Memory B cell (primary cell): ENCODE measurements at regions not wholly inside any gene's neighbourhood (a gene's known extent, or its start where the extent isn't known, plus 50 kb on each side); places are given as distances from the start of the nearest gene placed in this dataset.

Experiments
- ATAC-seq: fragments of 150-1000 bp; cut with Tn5 transposase; 2 replicates; pipeline ENCODE4 v1.10.0; 2021; ENCODE audit warnings: low read depth, mild to moderate bottlenecking, moderate library complexity
- DNase-seq, 2 donors: peaks; one replicate each; pipeline ENCODE4 v3.0.0; 2022; ENCODE audit warnings: low spot score in 2 of 2
- H3K27ac Mint-ChIP-seq: one replicate; pipeline ENCODE4 v1.8.0; 2022; ENCODE audit warnings: mild to moderate bottlenecking, moderate library complexity, mixed read lengths
- H3K27me3 Mint-ChIP-seq: one replicate; pipeline ENCODE4 v1.8.0; 2022; ENCODE audit warnings: mixed read lengths
- H3K36me3 Mint-ChIP-seq: one replicate; pipeline ENCODE4 v1.8.0; 2022; ENCODE audit warnings: mild to moderate bottlenecking, mixed read lengths
- H3K4me1 Mint-ChIP-seq: one replicate; pipeline ENCODE4 v1.8.0; 2022; ENCODE audit warnings: mixed read lengths
- H3K4me3 Mint-ChIP-seq: one replicate; pipeline ENCODE4 v1.8.0; 2022; ENCODE audit warnings: mild to moderate bottlenecking, moderate library complexity, mixed read lengths
- H3K9me3 Mint-ChIP-seq: one replicate; pipeline ENCODE4 v1.8.0; 2022; ENCODE audit warnings: mixed read lengths

DNA sequence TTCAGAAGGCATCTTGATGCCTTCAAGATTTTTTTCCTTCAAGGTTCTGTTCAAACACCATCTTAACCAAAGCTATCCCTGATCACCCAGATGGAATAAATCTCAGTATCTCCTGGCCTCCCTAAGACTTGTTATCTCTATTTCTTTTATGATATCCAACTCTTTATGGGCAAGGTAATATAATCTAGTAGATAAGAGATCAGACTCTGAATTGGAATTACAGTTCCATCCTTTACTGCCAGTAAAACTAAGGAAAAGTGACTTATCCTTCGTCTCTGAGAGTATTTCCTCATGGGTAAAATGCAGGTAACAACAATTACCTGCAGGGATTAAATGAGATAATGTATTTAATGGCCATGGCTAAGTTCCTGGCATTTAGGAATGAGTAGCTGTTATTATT lies 445.0 kb upstream of the DAB1 start:
- peaks cover 5% of the 10 kb centered on the region for H3K9me3 Mint-ChIP-seq
- DNase-seq (no peak), ATAC-seq (no peak)
- H3K27me3 Mint-ChIP-seq: no peaks in the 10 kb centered on the region
- no peaks in the 10 kb centered on the region for H3K4me1 Mint-ChIP-seq
- no peak overlapping the region for H3K4me3 Mint-ChIP-seq
- H3K27ac Mint-ChIP-seq: no peak overlapping the region
- H3K36me3 Mint-ChIP-seq: no peaks in the 10 kb centered on the region

DNA sequence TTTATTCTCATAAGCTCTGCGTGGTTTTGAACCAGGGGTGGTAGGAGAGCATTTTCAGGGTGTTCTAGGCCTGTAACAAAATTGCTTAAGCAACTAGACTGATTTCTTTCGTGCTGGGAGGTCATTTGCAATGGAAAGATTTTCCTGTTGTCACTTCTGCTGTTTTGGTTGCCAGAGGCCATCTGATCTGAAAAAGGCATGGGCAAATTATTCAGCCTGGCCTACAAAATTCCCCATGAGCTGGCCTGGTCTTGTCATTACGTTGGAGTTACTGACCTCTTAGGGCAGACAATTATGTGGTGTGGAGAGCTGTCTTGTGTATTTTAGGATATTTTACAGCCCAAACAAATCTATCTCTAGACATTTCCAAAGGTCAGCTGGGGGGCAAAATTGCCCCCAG lies 444.4 kb upstream of the DAB1 start:
- ATAC-seq (no peak), DNase-seq (no peak)
- no peaks in the 10 kb centered on the region for H3K4me1 Mint-ChIP-seq
- H3K36me3 Mint-ChIP-seq: no peaks in the 10 kb centered on the region
- no peaks in the 10 kb centered on the region for H3K27me3 Mint-ChIP-seq
- no peak overlapping the region for H3K4me3 Mint-ChIP-seq
- no peak overlapping the region for H3K27ac Mint-ChIP-seq
- peaks cover 5% of the 10 kb centered on the region for H3K9me3 Mint-ChIP-seq

DNA sequence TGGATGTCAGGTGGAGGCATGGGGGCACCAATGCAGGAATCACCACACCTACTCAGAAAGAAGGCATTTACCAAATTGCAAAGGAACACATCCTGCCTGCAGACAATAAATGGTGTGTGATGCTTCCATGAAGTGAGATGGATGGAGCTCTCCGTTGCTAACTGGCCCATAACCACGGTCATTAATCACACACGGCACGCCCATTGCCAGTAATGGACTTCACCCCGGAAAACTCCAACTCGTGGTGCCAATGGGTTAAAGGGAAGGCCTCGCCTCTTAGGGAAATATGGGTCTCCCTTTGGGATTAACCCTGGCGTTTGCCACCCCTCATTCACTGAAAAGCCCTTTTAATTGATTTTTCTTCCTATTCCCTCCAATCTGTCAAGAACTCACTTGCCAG lies 443.1 kb upstream of the DAB1 start:
- Mint-ChIP-seq H3K9me3 (peaks cover 2% of the 10 kb centered on the region), H3K27ac (no peak overlapping the region)

DNA sequence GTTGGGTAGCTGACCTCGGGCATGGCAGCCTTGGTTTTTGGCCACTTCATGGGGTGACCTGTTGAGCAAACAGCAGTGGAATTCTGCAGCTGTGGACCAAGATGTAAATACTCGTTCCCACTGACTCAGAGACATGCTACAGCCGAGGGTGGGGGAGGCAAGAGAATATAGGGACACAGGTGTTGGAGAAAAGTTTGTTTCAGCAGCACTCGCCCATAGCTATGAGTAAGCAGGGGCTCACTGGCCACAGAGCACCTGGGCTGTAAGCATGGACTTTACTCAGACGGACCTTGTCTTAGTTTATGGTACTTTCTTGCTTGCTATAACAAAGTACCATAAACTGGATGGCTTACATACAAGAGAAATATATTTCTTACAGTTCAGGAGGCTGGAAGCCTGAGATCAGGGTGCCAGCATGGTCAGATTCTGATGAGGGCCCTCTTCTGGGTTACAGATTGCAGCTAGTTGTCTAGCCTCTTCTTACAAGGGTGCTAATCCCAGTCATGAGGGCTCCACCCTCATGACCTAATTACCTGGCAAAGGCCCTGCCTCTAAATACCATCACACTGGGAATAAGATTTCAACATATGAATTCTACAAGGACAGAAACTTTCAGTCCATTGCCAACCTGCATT lies 437.2 kb upstream of the DAB1 start:
- Mint-ChIP-seq H3K27me3 (no peaks in the 10 kb centered on the region), H3K36me3 (no peaks in the 10 kb centered on the region), H3K9me3 (peaks cover 2% of the 10 kb centered on the region), H3K27ac (no peak overlapping the region), H3K4me3 (no peak overlapping the region), H3K4me1 (no peaks in the 10 kb centered on the region)
- DNase-seq: no peak
- no peak for ATAC-seq

More for the DNA sequence above, 443.1 kb upstream of the DAB1 start:
- no peak for DNase-seq
- no peak for ATAC-seq
- H3K27me3 Mint-ChIP-seq: no peaks in the 10 kb centered on the region
- H3K4me3 Mint-ChIP-seq: no peak overlapping the region
- no peaks in the 10 kb centered on the region for H3K4me1 Mint-ChIP-seq
- no peaks in the 10 kb centered on the region for H3K36me3 Mint-ChIP-seq

DNA sequence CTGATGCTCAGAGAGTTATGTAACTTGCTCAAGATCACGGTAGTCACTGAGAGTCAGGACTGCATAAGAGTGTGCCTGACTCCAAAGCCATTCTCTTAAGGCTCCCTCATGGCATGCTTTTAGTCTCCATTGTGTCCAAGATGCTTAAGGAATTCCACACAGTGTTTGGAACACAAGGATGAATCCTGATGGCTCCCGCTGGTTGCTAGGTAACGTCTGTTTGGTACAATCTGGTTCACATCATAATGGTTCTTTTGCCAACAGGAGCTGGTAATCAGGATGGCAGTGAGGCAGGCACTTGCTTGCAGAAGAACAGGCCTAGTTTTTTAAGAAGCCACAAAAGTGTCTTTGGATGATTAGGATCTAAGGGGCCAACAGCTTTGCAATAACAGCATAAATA lies 436.5 kb upstream of the DAB1 start:
- Mint-ChIP-seq H3K27ac (no peak overlapping the region), H3K9me3 (no peaks in the 10 kb centered on the region), H3K4me3 (no peak overlapping the region), H3K27me3 (peaks cover 2% of the 10 kb centered on the region), H3K4me1 (no peaks in the 10 kb centered on the region), H3K36me3 (no peaks in the 10 kb centered on the region)
- no peak for ATAC-seq
- DNase-seq: no peak

DNA sequence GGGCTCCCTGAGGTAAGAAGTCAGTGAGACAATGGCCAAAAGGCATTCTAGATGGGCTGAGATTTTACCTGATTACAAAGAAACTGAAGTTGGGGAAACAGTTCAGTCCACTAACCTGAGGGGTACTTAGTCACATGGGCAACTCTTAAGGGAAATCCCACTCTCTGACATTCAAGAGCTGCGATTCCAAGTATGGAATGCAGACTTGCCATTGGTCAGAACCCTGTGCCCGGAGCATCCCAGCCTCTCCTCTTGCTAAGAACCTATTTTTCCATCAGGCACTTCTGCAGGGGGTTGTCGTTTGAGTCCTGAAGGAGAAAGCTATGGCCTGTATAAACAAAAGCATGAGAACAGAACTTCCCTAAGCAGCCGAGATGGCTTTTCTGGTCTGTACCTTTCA lies 434.9 kb upstream of the DAB1 start:
- Mint-ChIP-seq H3K4me1 (no peaks in the 10 kb centered on the region), H3K36me3 (no peaks in the 10 kb centered on the region), H3K9me3 (no peaks in the 10 kb centered on the region), H3K4me3 (no peak overlapping the region), H3K27me3 (peaks cover 4% of the 10 kb centered on the region), H3K27ac (no peak overlapping the region)
- DNase-seq: no peak
- no peak for ATAC-seq

DNA sequence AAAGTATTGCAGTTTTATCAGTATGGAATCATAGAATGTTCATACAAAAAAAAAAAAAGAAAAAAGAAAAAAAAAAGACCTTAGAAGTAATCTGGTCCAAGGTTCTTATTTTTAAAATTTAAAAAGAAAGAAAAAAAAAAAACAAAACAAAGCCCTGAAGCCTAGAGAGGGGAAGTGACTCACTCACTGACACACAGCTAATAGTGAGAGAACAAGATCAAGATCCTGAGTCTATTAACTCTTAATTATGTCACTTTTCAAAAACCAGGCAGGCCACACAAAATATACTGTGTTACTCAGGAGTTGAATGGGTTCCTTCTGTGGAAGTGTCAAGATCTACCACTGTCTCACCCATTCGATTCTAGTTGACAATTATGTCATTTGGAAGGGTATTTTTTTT lies 433.9 kb upstream of the DAB1 start:
- H3K27ac Mint-ChIP-seq: no peak overlapping the region
- DNase-seq (no peak), ATAC-seq (no peak)
- no peaks in the 10 kb centered on the region for H3K4me1 Mint-ChIP-seq
- peaks cover 4% of the 10 kb centered on the region for H3K27me3 Mint-ChIP-seq
- no peak overlapping the region for H3K4me3 Mint-ChIP-seq
- no peaks in the 10 kb centered on the region for H3K9me3 Mint-ChIP-seq
- H3K36me3 Mint-ChIP-seq: no peaks in the 10 kb centered on the region

DNA sequence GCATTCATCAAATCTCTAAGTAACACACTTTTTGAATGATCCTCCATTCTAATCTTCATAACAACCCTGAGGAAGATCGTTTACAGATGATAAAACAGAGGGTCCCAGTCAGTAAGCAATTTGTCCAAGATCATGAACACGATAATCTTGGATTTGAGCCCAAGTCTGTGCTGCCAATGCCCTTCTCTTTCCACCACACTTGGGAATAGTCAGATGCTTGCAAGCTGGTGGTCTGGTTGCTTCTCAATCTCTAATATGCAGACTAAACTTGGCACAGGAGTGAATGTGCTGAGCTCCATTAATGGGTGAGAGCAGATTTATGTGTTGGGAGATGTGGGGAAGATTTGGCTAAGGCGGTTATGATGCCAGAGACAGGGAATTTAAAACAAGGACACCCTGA lies 430.6 kb upstream of the DAB1 start:
- Mint-ChIP-seq H3K9me3 (no peaks in the 10 kb centered on the region), H3K4me3 (no peak overlapping the region), H3K36me3 (no peaks in the 10 kb centered on the region), H3K4me1 (no peaks in the 10 kb centered on the region), H3K27ac (no peak overlapping the region), H3K27me3 (peaks cover 9% of the 10 kb centered on the region)
- DNase-seq: no peak
- ATAC-seq: no peak

DNA sequence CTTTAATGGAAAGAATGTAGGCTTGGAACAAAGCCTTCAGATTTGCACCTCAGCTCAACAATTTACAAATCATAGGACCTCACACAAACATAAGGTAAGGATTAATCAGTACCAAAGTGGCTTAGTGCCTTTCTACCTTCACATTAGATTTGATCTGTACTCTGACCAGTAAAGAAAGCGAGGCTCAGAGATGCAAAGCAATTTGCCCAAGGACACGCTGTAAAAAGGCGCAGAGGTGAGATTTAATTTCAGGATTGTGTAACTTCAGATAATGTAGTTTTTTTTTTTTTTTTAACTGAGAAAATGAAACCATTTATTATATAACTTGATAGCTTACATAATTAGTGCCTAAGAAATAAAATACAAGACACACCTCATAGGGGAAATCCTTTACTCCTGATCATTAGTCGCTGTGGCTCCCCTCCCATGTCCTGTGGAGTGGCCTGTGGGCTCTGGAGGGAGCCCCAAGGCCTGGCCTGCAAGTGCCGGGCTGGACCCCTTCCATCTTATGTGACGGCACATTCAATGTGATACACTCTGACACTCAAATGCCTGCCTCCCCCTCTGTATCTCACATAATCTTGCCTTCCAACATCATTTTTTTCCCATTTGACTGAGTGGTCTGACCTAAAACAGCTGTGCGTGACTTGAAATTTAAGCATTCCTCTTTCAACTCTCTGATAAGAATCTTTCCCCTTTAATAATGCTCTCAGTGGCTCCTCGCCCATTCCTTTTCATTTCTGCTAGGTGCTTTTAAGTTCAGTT lies 426.5 kb upstream of the DAB1 start:
- Mint-ChIP-seq H3K27me3 (peaks cover 7% of the 10 kb centered on the region), H3K4me3 (no peak overlapping the region), H3K9me3 (no peaks in the 10 kb centered on the region), H3K36me3 (no peaks in the 10 kb centered on the region), H3K4me1 (no peaks in the 10 kb centered on the region), H3K27ac (no peak overlapping the region)
- no peak for DNase-seq
- no peak for ATAC-seq

DNA sequence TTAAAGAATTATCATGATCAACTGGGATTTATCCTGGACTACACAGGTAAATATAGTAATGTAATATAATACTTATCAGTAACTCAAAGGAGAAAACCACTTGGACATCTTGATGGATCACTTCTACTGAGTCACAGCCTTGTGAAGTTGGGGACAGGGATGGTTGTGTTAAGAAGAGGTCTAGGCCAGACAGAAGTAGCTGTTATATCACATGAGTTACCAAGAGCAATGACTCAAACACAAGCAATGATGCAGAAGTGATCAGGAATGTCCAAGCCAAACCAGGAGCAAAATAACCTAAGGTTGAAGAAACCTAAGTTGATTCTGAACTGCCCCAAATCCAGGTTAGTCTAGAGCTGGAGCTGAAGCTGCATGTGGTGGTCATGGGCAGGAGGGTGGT lies 424.5 kb upstream of the DAB1 start:
- Mint-ChIP-seq H3K36me3 (no peaks in the 10 kb centered on the region), H3K27ac (no peak overlapping the region), H3K27me3 (peaks cover 6% of the 10 kb centered on the region), H3K9me3 (no peaks in the 10 kb centered on the region), H3K4me1 (no peaks in the 10 kb centered on the region), H3K4me3 (no peak overlapping the region)
- DNase-seq: no peak
- ATAC-seq: no peak

DNA sequence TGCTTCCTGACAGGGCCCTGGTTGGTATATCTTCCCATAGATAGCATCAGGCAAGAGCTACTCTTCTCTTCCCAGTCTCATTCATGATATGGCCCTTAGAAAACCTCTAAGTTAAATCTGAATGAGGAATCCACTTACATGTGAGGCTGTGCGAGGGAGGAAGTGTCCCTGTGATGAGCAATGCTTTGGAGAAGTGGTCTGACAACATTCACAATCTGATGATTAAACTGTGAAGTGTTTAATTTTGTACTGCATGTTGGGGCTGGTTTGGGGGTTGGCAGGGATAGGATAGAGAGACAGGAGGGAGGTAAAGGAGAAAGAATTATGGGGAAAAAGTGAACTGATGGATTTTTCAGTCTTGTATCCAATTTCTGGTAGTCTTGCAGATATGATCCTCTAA lies 421.2 kb upstream of the DAB1 start:
- Mint-ChIP-seq H3K4me1 (no peaks in the 10 kb centered on the region), H3K9me3 (peaks cover 7% of the 10 kb centered on the region), H3K27ac (no peak overlapping the region), H3K36me3 (no peaks in the 10 kb centered on the region), H3K27me3 (no peaks in the 10 kb centered on the region), H3K4me3 (no peak overlapping the region)
- no peak for ATAC-seq
- no peak for DNase-seq

DNA sequence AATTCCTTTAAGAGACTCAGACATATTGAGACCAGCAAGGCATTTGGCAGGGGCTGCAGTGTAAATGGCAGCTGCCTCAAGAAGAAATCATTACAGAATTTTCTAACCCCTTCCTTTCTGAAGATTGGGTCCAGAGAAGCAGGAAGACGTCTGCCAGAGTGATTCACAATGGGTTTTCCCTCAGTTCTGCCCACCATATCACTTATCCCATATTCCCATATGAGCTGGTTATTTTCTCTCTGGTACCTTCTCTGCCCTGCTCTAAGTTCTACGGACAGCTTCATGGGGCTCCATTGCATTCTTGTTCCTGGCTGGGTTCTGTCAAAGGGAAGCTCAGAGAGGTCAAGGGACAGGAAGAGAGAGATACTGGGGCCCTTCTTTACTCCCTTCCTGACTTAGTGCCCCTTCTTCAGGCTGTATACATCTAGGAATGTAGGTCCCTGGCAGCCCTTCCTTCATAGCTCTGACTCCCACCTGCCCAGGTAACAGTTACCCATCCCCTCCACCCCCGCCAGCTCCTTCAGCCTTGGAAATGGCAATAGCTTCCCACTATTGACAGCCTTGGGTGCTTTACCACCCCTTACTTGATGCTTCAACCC lies 420.6 kb upstream of the DAB1 start:
- H3K36me3 Mint-ChIP-seq: no peaks in the 10 kb centered on the region
- H3K27me3 Mint-ChIP-seq: no peaks in the 10 kb centered on the region
- no peak overlapping the region for H3K4me3 Mint-ChIP-seq
- DNase-seq (no peak), ATAC-seq (no peak)
- H3K9me3 Mint-ChIP-seq: peaks cover 9% of the 10 kb centered on the region
- no peak overlapping the region for H3K27ac Mint-ChIP-seq
- no peaks in the 10 kb centered on the region for H3K4me1 Mint-ChIP-seq

DNA sequence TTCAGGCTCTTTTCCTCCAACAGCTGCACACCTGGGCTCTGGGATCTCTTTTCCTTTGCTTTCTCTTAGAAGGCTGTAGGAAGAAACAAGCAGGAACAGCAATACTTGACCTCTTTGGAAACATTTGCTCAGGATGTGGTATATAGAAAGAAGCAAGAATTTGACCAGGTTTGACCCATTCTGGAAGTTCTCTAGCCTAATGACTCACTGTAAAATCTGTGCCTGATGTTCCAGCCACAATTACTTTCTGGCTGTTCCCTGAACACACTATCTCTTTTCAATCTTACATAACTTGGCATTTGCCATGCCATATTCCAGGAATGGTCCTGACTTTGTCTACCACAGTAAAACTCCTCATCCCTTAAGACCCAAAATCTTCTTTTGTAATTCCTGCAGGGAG lies 419.9 kb upstream of the DAB1 start:
- H3K27ac Mint-ChIP-seq: no peak overlapping the region
- ATAC-seq (no peak), DNase-seq (no peak)
- no peaks in the 10 kb centered on the region for H3K4me1 Mint-ChIP-seq
- H3K27me3 Mint-ChIP-seq: no peaks in the 10 kb centered on the region
- H3K36me3 Mint-ChIP-seq: no peaks in the 10 kb centered on the region
- H3K4me3 Mint-ChIP-seq: no peak overlapping the region
- H3K9me3 Mint-ChIP-seq: peaks cover 9% of the 10 kb centered on the region

DNA sequence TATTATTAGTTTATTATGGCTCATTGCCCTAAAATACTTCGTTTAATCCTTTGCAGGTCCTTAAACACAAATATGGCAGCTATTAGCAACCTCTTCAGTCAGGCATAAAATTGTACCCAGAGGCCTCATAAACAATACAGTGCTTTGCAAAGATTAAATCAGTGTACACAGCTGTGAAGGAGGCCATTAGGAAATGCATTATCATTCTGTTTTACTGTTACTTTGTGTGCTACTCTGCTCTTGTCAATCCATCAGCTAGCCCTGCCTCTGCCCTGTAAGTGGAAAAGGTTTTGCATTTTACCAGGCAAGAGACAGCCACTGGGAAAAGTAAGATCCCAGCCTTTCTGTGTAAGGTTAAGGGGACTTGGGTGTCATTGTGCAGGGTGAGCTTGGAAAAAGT lies 415.7 kb upstream of the DAB1 start:
- Mint-ChIP-seq H3K4me1 (no peaks in the 10 kb centered on the region), H3K4me3 (no peak overlapping the region), H3K36me3 (no peaks in the 10 kb centered on the region), H3K27me3 (peaks cover 15% of the 10 kb centered on the region), H3K27ac (no peak overlapping the region), H3K9me3 (peaks cover 10% of the 10 kb centered on the region)
- DNase-seq: no peak
- ATAC-seq: no peak

DNA sequence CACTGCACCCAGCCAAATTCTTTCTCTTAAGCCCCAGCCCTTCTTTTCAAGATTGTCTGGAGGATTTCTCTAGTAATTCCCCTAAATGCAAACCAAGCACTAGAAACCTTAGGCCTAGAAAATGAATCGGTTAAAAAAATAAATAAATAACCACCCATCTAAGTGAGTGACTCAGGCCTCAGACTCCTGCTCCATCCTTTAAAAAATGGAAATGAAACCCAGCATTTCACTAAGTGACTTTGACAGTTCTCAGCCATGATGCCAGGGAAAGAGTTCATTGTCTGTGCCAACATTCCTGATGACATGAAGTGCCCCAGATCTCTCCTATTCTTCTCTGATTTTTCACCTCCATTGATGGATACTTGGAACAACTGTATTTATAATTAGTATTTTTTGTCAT lies 415.2 kb upstream of the DAB1 start:
- H3K36me3 Mint-ChIP-seq: no peaks in the 10 kb centered on the region
- H3K4me1 Mint-ChIP-seq: no peaks in the 10 kb centered on the region
- H3K27me3 Mint-ChIP-seq: peaks cover 15% of the 10 kb centered on the region
- no peak overlapping the region for H3K27ac Mint-ChIP-seq
- H3K4me3 Mint-ChIP-seq: no peak overlapping the region
- peaks cover 10% of the 10 kb centered on the region for H3K9me3 Mint-ChIP-seq
- no peak for DNase-seq
- no peak for ATAC-seq
